Hematopoietic multipotent progenitor cell treated with erythropoietin and hydrocortisone succinate and interleukin-3 and kit ligand, for 4 days (in vitro differentiated cells): ENCODE measurements at regions not wholly inside any gene's neighbourhood (a gene's known extent, or its start where the extent isn't known, plus 50 kb on each side); places are given as distances from the start of the nearest gene placed in this dataset.
"Not testable (repeated sequence)": the region's sequence is repeated elsewhere in the genome, so short reads cannot be mapped to it uniquely, and the experiment has no call there.

Source experiments
- DNase-seq: peaks from one replicate; pipeline ENCODE4 v3.0.0-alpha.2; 2015

- no peak for DNase-seq
Measured at GRCh38 chr14:101250948-101251811, 310.1 kb upstream of the DIO3 start.

DNA sequence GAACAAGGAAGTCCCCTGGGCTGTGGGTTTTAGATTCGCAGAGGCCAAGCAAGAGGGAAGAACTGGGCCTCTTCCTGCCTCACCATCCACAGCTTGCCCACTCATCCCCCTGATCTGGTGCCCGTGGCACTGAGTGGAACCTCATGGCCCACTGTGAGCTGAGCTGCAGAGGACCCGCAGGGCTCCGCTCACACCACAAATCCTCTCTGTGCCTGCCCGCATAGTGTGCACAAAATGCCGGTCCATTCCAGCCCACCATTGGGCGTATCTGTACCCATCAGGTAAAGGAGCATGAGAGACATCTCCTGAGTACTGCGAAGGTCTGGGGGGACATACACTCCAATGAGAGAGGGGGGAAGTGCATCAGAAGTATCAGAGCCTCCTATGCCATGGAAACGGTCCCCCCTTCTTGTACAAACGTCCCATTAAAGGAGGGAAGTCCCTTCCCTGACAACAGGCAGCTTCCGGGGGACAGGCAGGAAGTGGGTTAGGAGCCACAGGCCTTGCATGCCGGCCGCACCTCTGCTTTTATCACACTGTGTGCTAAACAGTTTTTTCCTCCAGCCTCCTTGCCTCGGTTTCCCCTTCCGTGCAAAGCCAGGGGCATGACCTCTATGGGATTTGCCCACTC, 309.4 kb upstream of the DIO3 start:
- no peak for DNase-seq

- no peak for DNase-seq
Measured at GRCh38 chr14:101252443-101253214, 308.7 kb upstream of the DIO3 start.

GRCh38 chr14:101253948-101254347, 307.3 kb upstream of the DIO3 start:
- DNase-seq, result no peak

- no peak for DNase-seq
Measured at GRCh38 chr14:101254805-101255764, 306.2 kb upstream of the DIO3 start.

DNA sequence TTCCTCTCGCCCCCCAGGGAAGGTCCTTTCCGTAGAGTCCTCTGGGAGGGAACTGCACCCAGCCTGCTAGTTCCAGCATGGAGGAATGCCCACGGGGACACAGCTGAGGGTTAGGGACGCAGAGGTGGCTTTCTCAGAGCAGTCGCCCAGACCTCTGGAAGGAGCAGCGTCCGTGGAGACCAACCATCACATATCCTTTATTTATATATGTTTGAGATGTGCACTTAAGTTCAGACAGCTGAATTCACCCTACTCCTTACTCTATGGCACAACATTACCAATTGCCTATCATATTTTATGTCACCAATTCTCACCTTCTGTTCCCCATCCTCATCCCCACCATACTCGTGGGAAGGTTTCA, 305.6 kb upstream of the DIO3 start:
- DNase-seq, result no peak

DNA sequence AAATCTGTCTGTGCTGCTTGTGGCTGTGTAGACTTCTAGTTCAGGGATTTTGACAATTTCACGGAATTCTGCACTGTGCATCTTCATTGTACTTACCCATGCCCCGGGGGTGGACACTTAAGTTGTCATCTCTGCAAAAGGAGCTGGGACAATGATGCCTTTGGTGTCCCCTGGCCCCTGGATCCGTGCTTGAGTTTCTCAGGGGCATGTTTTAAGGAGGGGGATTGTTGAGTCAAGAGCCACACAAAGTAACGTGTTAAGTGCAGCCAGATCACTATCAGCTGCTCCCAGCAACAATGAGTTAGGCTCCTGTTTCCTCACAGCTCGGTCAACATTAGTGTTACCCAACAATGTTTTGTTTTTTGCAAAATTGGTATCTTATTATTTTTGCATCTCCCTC, 305.0 kb upstream of the DIO3 start:
- no peak for DNase-seq

DNA sequence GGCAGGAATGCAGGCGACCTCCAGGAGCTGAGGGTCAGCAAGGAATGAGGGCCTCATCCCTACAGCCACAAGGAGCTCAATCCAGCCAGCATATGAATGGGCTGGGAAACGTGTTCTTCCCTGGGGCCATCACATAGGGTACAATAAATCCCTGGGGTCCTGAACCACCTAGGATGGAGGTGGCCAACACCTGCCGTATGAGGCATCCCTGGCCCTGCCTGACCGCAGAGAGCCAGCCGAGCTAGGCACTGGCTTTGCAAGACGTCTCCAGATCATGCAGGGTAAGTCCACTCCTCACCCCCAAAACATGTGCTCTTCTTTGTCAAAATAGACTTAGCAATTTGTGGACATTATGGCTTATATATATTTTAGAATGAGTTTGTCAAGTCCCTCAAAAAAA, 303.7 kb upstream of the DIO3 start:
- no peak for DNase-seq

GRCh38 chr14:101259748-101260147, 301.5 kb upstream of the DIO3 start:
- no peak for DNase-seq

- DNase-seq, result not testable (repeated sequence)
Measured at GRCh38 chr14:101266441-101266840, 294.9 kb upstream of the DIO3 start.

GRCh38 chr14:101273091-101273490, 288.2 kb upstream of the DIO3 start:
- no peak for DNase-seq

DNA sequence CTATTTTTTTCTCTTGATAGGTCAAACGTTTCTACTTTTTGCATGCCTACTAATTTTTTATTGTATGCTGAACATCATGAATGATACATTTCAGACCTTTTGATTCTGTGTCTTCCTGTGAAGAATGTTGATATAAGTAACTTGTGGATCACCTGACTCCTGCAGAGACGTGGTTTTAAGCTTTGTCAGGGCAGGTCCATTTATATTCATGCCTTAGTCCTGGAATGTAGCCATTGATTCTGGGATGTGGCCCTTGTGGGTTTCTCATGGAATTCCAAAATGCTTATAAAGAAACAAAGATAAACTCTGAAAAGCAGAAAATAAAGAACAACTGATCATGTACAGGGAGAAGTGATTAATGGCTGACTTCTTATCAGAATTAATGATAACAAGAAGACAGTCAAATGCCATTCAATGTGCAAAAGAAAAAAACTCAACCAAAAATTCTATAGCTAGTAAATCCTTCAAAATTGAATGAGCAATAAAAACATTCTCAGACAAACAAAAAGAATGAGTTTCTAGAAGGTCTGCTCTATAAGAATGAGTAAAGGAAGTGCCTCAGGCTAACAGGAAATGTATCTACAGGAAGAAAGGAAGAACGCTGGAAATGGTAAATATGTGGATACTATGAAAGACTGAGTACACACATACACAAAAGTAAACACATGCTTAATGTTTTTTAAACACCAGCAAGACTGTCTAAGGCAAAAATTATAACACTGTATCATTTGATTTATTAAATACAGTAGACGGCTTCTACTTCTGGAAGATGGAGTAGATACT, 284.8 kb upstream of the DIO3 start:
- no peak for DNase-seq

DNA sequence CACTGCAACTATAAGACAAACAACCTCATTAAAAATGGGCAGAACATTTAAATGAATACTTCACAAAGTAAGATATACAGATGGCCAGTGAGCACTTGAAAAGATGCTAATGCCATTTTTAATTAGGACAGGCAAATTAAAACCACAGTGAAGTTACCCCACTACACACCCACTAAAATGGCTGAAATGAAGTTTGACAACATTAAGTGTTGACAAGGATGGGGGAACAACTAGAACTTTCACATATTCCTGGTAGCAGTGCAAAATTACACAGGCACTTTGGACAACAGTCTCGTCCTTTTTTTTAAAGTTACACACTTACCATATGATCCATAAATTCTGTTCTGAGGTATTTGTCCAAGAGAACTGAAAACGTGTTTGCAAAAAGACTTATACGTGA, 278.9 kb upstream of the DIO3 start:
- no peak for DNase-seq

DNA sequence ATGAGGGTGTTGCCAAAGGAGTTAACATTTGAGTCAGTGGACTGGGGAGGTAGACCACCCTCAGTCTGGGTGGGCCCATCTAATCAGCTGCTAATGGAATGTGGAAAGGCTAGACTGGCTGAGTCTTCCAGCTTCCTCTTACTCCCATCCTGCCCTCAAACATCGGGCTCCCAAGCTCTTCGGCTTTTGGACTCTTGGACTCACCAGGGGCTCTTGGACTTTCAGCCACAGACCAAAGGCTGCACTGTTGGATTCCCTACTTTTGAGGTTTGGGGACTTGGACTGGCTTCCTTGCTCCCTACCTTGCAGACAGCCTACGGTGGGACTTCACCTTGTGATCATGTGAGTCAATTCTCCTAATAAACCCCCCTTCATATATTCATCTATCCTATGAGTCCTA, 276.6 kb upstream of the DIO3 start:
- no peak for DNase-seq

- no peak for DNase-seq
Measured at GRCh38 chr14:101286271-101287018, 274.9 kb upstream of the DIO3 start.

DNA sequence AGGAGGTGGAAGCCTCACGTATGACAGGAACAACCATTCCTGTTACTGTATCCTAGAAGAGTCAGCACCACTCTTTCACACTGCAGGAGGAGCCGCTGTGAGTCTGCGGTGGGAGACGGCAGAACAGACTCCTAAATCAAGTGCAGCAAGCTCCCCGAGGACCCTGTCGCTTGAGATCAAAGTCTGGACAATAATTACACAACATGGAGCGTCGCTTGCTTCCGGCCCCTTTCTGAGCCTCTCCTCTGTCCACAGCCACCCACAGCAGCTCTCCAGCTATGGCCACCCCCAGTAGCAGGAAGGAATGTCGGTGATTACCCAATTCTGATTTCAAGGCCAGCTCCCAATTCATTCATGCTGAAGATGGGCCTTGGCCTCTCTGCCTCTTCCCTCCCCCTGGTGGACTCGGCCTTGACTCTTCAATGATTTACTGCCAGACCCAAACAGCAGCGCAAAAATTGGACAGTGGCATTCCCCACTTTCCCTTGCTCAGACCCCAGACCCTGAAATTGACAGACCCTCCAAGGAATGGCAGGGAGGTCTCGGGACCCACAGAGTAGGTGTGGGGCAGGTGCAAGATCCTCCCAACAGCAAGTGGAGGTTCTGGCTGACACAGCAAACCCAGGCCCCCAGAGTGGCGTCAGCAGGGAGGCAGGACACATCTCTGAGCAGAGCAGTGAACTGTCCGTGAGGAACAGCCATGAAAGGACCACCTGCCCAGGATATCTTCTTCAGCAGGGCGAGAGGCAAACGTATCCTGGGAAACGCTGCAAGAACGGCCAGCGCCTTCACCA, 272.7 kb upstream of the DIO3 start:
- DNase-seq, result no peak

DNA sequence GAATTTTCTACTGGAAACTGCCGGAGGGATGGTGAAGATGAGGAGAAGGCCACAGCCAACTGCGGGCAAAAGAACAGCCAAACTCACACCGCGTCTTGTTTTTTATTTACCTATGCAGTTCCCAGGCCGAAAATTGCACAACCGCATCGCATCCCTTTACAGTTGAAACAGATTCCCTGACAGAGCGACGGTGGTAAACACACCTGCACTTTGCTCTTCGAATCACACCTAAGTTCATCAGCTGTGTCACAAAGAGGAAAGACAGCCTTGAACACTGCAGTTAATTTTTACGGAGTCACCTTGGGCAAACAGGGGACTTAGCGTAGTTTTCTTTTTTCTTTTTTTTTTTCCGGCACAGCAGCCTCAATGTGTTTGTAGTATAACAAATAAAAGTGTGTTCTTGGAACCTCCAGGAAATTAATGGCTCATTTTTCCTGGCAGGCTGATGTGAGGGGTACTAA, 272.0 kb upstream of the DIO3 start:
- DNase-seq, result no peak

DNA sequence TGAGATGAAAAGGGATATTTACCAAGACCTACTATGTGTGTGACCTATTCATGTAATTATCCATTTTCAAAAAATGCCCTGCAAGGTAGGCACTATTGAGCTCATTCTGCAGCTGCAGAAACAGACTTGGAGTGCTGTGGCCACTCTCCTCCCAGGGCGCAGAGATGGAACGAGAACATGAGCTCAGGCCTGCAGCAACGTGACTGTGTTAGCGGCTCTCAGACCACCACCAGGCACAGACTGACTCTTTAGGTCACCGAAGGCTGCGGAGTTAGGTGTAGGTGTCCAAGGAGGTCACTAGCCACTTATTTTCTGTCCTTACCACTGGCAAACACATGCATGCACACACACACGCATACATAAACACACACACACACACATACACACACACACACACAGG, 271.4 kb upstream of the DIO3 start:
- no peak for DNase-seq

DNA sequence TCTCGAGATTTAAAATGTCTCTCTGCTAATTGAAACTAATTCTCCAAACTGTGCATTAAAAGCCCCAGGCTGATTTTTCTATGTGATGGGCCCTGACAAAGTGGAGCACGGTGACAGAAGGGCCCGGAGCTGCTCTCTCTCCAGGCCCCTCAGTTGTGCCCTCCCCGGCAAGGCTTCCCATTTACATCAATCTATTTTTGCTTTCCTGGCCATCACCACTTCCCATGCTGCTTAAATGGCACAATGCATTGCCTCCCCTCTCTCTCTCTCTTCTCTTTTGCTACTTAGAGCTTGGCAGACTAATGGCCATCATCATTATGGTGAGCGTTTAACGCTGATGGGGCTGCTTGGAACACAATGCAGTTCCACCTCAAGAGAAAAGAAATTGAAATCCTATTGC, 270.7 kb upstream of the DIO3 start:
- no peak for DNase-seq

- DNase-seq, result no peak
Measured at GRCh38 chr14:101291390-101291789, 269.9 kb upstream of the DIO3 start.
